Glutamatergic neuron (in vitro differentiated cells): ENCODE measurements at regions not wholly inside any gene's neighbourhood (a gene's known extent, or its start where the extent isn't known, plus 50 kb on each side); places are given as distances from the start of the nearest gene placed in this dataset.
A peak's percentile ranks its signal among the peaks of the same experiment; 100 is the strongest.
"Not testable (repeated sequence)": the region's sequence is repeated elsewhere in the genome, so short reads cannot be mapped to it uniquely, and the experiment has no call there.

Experiments
- DNase-seq: peaks from one replicate; pipeline ENCODE4 v3.0.0; 2022
- H3K27ac Mint-ChIP-seq: one replicate; pipeline ENCODE4 v1.8.0; 2020; ENCODE audit warnings: mild to moderate bottlenecking, mixed read lengths, inconsistent platforms; ENCODE audit not compliant: unreplicated experiment
- H3K27me3 Mint-ChIP-seq: one replicate; pipeline ENCODE4 v1.8.0; 2020; ENCODE audit warnings: mild to moderate bottlenecking, moderate library complexity, mixed read lengths, inconsistent platforms; ENCODE audit not compliant: unreplicated experiment
- H3K36me3 Mint-ChIP-seq: one replicate; pipeline ENCODE4 v1.8.0; 2020; ENCODE audit warnings: mild to moderate bottlenecking, mixed read lengths, inconsistent platforms; ENCODE audit not compliant: unreplicated experiment
- H3K4me1 Mint-ChIP-seq: one replicate; pipeline ENCODE4 v1.8.0; 2020; ENCODE audit warnings: mild to moderate bottlenecking, low read depth, mixed read lengths, inconsistent platforms; ENCODE audit not compliant: unreplicated experiment
- H3K4me3 Mint-ChIP-seq: one replicate; pipeline ENCODE4 v1.8.0; 2020; ENCODE audit warnings: mild to moderate bottlenecking, mixed read lengths, inconsistent platforms; ENCODE audit not compliant: unreplicated experiment
- H3K9me3 Mint-ChIP-seq: one replicate; pipeline ENCODE4 v1.8.0; 2020; ENCODE audit warnings: mild to moderate bottlenecking, moderate library complexity, mixed read lengths, inconsistent platforms; ENCODE audit not compliant: unreplicated experiment
- TF ChIP-seq, protein P1 (sequence below): fragments of 200-600 bp; sonication (generic); IDR thresholded peaks from one replicate; pipeline ENCODE4 v1.5.0; 2021; ENCODE audit not compliant: partially characterized antibody, unreplicated experiment

DNA sequence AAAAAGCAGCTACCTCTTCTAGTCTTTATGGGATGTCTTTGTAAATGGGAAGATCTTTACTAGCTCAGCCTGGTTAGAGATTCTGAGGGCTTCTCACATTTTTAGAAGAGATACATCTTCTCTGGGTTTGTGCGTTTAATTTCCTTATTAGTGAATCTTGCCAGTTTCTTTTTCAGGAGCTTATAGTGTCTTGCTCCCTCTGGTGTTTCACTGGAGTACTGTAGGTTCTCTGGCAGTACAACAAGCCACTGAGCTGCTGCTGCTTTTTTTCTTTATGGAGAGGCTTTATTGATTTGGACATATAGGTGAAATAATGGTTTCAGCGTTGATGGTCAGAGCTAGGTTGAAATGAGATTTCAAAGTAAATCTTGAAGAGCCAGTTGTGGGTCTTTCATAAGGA, 82.9 kb downstream of the LAS1L start:
- no peak overlapping the region for H3K4me3 Mint-ChIP-seq
- TF ChIP-seq, protein P1, sequence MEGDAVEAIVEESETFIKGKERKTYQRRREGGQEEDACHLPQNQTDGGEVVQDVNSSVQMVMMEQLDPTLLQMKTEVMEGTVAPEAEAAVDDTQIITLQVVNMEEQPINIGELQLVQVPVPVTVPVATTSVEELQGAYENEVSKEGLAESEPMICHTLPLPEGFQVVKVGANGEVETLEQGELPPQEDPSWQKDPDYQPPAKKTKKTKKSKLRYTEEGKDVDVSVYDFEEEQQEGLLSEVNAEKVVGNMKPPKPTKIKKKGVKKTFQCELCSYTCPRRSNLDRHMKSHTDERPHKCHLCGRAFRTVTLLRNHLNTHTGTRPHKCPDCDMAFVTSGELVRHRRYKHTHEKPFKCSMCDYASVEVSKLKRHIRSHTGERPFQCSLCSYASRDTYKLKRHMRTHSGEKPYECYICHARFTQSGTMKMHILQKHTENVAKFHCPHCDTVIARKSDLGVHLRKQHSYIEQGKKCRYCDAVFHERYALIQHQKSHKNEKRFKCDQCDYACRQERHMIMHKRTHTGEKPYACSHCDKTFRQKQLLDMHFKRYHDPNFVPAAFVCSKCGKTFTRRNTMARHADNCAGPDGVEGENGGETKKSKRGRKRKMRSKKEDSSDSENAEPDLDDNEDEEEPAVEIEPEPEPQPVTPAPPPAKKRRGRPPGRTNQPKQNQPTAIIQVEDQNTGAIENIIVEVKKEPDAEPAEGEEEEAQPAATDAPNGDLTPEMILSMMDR, result peak; percentile 62
- no peak for DNase-seq
- H3K27ac Mint-ChIP-seq, result no peak overlapping the region
- H3K4me1 Mint-ChIP-seq, result no peaks in the 10 kb centered on the region
- H3K36me3 Mint-ChIP-seq, result no peaks in the 10 kb centered on the region
- H3K9me3 Mint-ChIP-seq, result peaks cover 3% of the 10 kb centered on the region
- no peaks in the 10 kb centered on the region for H3K27me3 Mint-ChIP-seq

DNA sequence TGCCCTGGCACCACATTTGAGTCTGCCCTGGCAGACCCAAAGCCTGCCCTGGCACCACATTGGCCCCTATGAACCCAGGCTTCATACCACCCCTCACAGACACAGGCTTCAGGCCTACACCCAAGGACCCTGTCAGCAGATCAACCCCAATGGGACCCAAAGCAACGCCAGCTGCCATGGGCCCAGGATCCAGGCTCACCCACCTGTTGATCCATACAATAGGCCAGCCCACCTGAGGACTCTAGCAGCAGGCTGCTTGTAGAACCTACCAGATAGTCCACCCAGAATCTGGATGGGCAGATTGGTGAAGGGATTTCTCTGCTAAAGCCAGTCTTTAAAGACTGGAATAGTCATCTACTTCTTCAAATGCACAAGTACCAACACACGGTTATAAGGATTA, 114.4 kb downstream of the LAS1L start:
- Mint-ChIP-seq H3K4me3 (no peak overlapping the region), H3K4me1 (no peaks in the 10 kb centered on the region), H3K27me3 (no peaks in the 10 kb centered on the region), H3K27ac (no peak overlapping the region), H3K36me3 (no peaks in the 10 kb centered on the region), H3K9me3 (no peaks in the 10 kb centered on the region)
- TF ChIP-seq, protein P1, result no peak
- no peak for DNase-seq

DNA sequence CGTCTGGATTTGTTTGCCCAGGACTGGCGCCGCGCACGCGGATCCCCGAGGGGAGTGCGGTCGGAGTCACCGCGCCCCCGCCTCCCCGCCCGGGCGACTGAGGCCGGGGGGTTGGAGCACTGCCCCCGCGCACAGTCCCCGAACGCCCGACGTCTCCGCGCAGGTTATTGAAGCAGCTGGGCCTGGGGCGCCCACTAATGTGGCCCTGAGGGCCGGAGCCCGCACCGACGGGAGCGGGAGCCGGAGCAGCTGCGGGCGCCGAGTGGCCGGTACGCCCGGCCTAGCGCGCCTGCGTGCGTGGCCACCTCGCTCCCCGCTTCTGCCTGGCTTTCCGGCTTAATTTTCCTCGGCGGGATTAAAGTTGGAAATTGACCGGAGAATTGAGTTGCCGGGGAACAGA, 126.9 kb downstream of the LAS1L start:
- not testable (repeated sequence) for H3K9me3 Mint-ChIP-seq, H3K27ac Mint-ChIP-seq, H3K27me3 Mint-ChIP-seq, H3K4me1 Mint-ChIP-seq, H3K4me3 Mint-ChIP-seq, H3K36me3 Mint-ChIP-seq, DNase-seq

DNA sequence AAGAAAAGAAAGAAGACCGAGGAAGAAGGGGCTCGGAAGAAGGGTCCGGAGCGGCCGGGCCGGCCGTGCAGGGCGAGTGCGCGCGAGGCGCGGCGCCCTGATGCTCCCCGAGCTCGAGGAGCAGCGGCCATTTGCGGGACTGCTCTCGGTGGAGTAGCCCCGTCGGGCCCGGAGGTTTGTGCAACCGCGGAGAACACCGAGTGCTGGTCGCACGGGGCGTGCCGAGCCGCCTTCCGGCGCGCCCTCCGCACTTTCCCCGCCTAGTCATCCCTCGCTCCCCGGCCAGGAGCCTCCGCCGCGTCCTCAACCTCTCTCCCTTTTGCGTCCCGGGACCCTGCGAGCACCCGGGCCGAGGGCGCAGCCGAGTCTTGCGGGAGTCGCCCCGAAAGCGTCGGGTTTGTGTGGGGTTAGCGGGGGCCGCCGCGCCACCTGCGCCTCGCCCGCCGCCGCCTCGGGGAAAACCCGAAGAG, 127.4 kb downstream of the LAS1L start:
- TF ChIP-seq, protein P1, result no peak
- Mint-ChIP-seq H3K27me3 (no peaks in the 10 kb centered on the region), H3K27ac (no peak overlapping the region), H3K4me3 (peak overlapping the region; percentile 92), H3K9me3 (peaks cover 2% of the 10 kb centered on the region), H3K4me1 (no peaks in the 10 kb centered on the region), H3K36me3 (no peaks in the 10 kb centered on the region)
- DNase-seq, result peak; percentile 24

DNA sequence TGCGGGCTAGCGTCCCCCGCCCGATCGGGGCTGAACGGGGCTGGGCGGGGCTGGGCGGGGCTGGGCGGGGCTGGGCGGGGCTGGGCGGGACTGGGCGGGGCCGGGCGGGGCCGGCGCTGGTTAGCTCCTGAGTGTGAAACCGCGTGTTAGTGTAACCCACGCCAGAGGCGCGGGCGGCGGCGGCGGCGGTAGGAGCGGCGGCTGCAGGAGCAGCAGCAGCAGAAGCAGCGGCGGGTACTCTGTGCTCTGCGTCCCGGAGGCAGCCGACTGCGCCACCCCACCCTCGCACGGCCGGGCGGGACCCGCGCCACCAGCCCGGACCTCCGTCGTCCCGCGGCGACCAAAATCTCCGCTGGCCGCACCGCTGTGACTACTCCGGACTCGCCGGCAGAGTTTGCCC, 128.1 kb downstream of the LAS1L start:
- Mint-ChIP-seq H3K4me3 (peak overlapping the region; percentile 92), H3K4me1 (no peaks in the 10 kb centered on the region), H3K27me3 (no peaks in the 10 kb centered on the region), H3K36me3 (no peaks in the 10 kb centered on the region), H3K27ac (no peak overlapping the region), H3K9me3 (peaks cover 2% of the 10 kb centered on the region)
- DNase-seq, result peak; percentile 23
- TF ChIP-seq, protein P1, result no peak

DNA sequence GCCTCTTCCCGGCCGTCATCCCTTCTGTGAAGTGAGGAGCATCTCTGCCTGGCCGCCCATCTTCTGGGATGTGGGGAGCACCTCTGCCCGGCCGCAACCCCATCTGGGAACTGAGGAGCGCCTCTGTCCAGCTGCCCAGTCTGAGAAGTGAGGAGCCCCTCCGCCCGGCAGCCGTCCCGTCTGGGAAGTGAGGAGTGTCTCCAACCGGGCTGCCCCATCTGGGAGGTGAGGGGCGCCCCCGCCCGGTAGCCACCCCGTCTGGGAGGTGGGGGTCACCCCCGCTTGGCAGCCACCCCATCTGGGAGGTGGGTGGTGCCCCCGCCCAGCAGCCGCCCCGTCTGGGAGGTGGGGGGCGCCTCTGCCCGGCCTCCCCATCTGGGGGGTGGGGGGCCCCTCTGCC, 142.3 kb downstream of the LAS1L start:
- Mint-ChIP-seq H3K9me3 (no peaks in the 10 kb centered on the region), H3K27ac (no peak overlapping the region), H3K4me1 (no peaks in the 10 kb centered on the region), H3K27me3 (no peaks in the 10 kb centered on the region), H3K36me3 (no peaks in the 10 kb centered on the region), H3K4me3 (no peak overlapping the region)
- TF ChIP-seq, protein P1, result no peak
- no peak for DNase-seq

DNA sequence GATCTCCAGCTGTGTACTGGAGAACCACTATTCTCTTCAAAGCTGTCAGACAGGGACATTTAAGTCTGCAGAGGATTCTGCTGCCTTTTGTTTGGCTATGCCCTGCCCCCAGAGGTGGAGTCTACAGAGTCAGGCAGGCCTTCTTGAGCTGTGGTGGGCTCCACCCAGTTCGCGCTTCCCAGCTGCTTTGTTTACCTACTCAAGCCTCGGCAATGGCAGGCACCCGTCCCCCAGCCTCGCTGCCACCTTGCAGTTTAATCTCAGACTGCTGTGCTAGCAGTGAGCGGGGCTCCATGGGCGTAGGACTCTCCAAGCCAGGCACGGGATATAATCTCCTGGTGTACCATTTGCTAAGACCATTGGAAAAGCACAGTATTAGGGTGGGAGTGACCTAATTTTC, 145.5 kb downstream of the LAS1L start:
- not testable (repeated sequence) for H3K4me3 Mint-ChIP-seq, DNase-seq, H3K27me3 Mint-ChIP-seq, H3K27ac Mint-ChIP-seq, H3K36me3 Mint-ChIP-seq, H3K4me1 Mint-ChIP-seq, H3K9me3 Mint-ChIP-seq
